ENCODE measurements at regions not wholly inside any gene's neighbourhood (a gene's known extent, or its start where the extent isn't known, plus 50 kb on each side); places are given as distances from the start of the nearest gene placed in this dataset.
"Not testable (repeated sequence)": the region's sequence is repeated elsewhere in the genome, so short reads cannot be mapped to it uniquely, and the experiment has no call there.

GRCh38 chr5:3466392-3466791, 129.2 kb upstream of the IRX1 start:
- ChIA-PET POLR2A (no interaction called here), CTCF (no interaction called here)
- Mint-ChIP-seq H3K27ac (no peak overlapping the region), H3K4me1 (no peaks in the 10 kb centered on the region), H3K27me3 (no peaks in the 10 kb centered on the region), H3K36me3 (ENCODE audit: low read depth) (no peaks in the 10 kb centered on the region), H3K4me3 (no peak overlapping the region), H3K9me3 (ENCODE audit: low read depth) (peaks cover 5% of the 10 kb centered on the region)
- intact Hi-C loops (cut with DNase I, micrococcal nuclease): no loop called here
- DNase-seq: no peak
- ATAC-seq: no peak

- peaks cover 2% of the 10 kb centered on the region for H3K27me3 Mint-ChIP-seq
Measured at GRCh38 chr5:3460416-3460815, 135.2 kb upstream of the IRX1 start.

GRCh38 chr5:3456121-3456681, 139.4 kb upstream of the IRX1 start:
- ATAC-seq (no peak), DNase-seq (no peak)
- Mint-ChIP-seq H3K27ac (no peak overlapping the region), H3K4me1 (no peaks in the 10 kb centered on the region), H3K4me3 (no peak overlapping the region), H3K36me3 (ENCODE audit: low read depth) (no peaks in the 10 kb centered on the region), H3K9me3 (ENCODE audit: low read depth) (no peaks in the 10 kb centered on the region), H3K27me3 (peaks cover 2% of the 10 kb centered on the region)
- ChIA-PET POLR2A (no interaction called here), CTCF (interaction anchor here (0.7 kb wide), 1 partner anchor 322 kb away, joined by 5 read pairs; no protein-coding TSS in a partner anchor)
- intact Hi-C loops (cut with DNase I, micrococcal nuclease): no loop called here

More at GRCh38 chr5:3460416-3460815, 135.2 kb upstream of the IRX1 start:
- Mint-ChIP-seq H3K27ac (no peak overlapping the region), H3K36me3 (ENCODE audit: low read depth) (no peaks in the 10 kb centered on the region), H3K4me3 (no peak overlapping the region), H3K9me3 (ENCODE audit: low read depth) (no peaks in the 10 kb centered on the region), H3K4me1 (no peaks in the 10 kb centered on the region)
- intact Hi-C loops (cut with DNase I, micrococcal nuclease): no loop called here
- ATAC-seq (no peak), DNase-seq (no peak)
- POLR2A ChIA-PET: no interaction called here
- CTCF ChIA-PET: no interaction called here

GRCh38 chr5:3454028-3454427, 141.6 kb upstream of the IRX1 start:
- H3K27ac Mint-ChIP-seq; H3K4me3 Mint-ChIP-seq; CTCF ChIA-PET; H3K4me1 Mint-ChIP-seq; H3K27me3 Mint-ChIP-seq; intact Hi-C loops (cut with DNase I, micrococcal nuclease); DNase-seq; POLR2A ChIA-PET; H3K36me3 Mint-ChIP-seq (ENCODE audit: low read depth); H3K9me3 Mint-ChIP-seq (ENCODE audit: low read depth); ATAC-seq: not testable (repeated sequence)

GRCh38 chr5:3452622-3453021, 143.0 kb upstream of the IRX1 start:
- Mint-ChIP-seq H3K4me3 (no peak overlapping the region), H3K36me3 (ENCODE audit: low read depth) (no peaks in the 10 kb centered on the region), H3K4me1 (no peaks in the 10 kb centered on the region), H3K27me3 (no peaks in the 10 kb centered on the region), H3K27ac (no peak overlapping the region), H3K9me3 (ENCODE audit: low read depth) (no peaks in the 10 kb centered on the region)
- CTCF ChIA-PET: no interaction called here
- DNase-seq (no peak), ATAC-seq (no peak)
- intact Hi-C loops (cut with DNase I, micrococcal nuclease): no loop called here
- POLR2A ChIA-PET: no interaction called here

GRCh38 chr5:3451961-3452360, 143.7 kb upstream of the IRX1 start:
- CTCF ChIA-PET: no interaction called here
- no peak overlapping the region for H3K4me3 Mint-ChIP-seq
- no peaks in the 10 kb centered on the region for H3K4me1 Mint-ChIP-seq
- H3K36me3 Mint-ChIP-seq (ENCODE audit: low read depth): no peaks in the 10 kb centered on the region
- intact Hi-C loops (cut with DNase I, micrococcal nuclease): no loop called here
- DNase-seq (no peak), ATAC-seq (no peak)
- peaks cover 2% of the 10 kb centered on the region for H3K9me3 Mint-ChIP-seq (ENCODE audit: low read depth)
- no peaks in the 10 kb centered on the region for H3K27me3 Mint-ChIP-seq
- POLR2A ChIA-PET: no interaction called here
- no peak overlapping the region for H3K27ac Mint-ChIP-seq

GRCh38 chr5:3449481-3449880, 146.2 kb upstream of the IRX1 start:
- H3K4me1 Mint-ChIP-seq: no peaks in the 10 kb centered on the region
- intact Hi-C loops (cut with DNase I, micrococcal nuclease): no loop called here
- no peak for ATAC-seq
- no peak overlapping the region for H3K27ac Mint-ChIP-seq
- H3K27me3 Mint-ChIP-seq: no peaks in the 10 kb centered on the region
- ChIA-PET POLR2A (no interaction called here), CTCF (no interaction called here)
- DNase-seq: no peak
- H3K4me3 Mint-ChIP-seq: no peak overlapping the region
- peaks cover 4% of the 10 kb centered on the region for H3K9me3 Mint-ChIP-seq (ENCODE audit: low read depth)
- no peaks in the 10 kb centered on the region for H3K36me3 Mint-ChIP-seq (ENCODE audit: low read depth)

GRCh38 chr5:3446410-3446809, 149.2 kb upstream of the IRX1 start:
- ChIA-PET CTCF (no interaction called here), POLR2A (no interaction called here)
- H3K27me3 Mint-ChIP-seq: no peaks in the 10 kb centered on the region
- no peak overlapping the region for H3K4me3 Mint-ChIP-seq
- no peak for ATAC-seq
- no peak for DNase-seq
- intact Hi-C loops (cut with DNase I, micrococcal nuclease): no loop called here
- H3K36me3 Mint-ChIP-seq (ENCODE audit: low read depth): no peaks in the 10 kb centered on the region
- no peak overlapping the region for H3K27ac Mint-ChIP-seq
- H3K4me1 Mint-ChIP-seq: no peaks in the 10 kb centered on the region
- peaks cover 4% of the 10 kb centered on the region for H3K9me3 Mint-ChIP-seq (ENCODE audit: low read depth)

GRCh38 chr5:3445517-3445916, 150.1 kb upstream of the IRX1 start:
- CTCF ChIA-PET; H3K36me3 Mint-ChIP-seq (ENCODE audit: low read depth); H3K27ac Mint-ChIP-seq; DNase-seq; ATAC-seq; H3K4me1 Mint-ChIP-seq; H3K27me3 Mint-ChIP-seq; POLR2A ChIA-PET; H3K9me3 Mint-ChIP-seq (ENCODE audit: low read depth); intact Hi-C loops (cut with DNase I, micrococcal nuclease); H3K4me3 Mint-ChIP-seq: not testable (repeated sequence)

- ChIA-PET POLR2A (no interaction called here), CTCF (no interaction called here)
- H3K9me3 Mint-ChIP-seq (ENCODE audit: low read depth): no peaks in the 10 kb centered on the region
- peaks cover 3% of the 10 kb centered on the region for H3K27me3 Mint-ChIP-seq
- no peaks in the 10 kb centered on the region for H3K4me1 Mint-ChIP-seq
- no peak overlapping the region for H3K4me3 Mint-ChIP-seq
- no peak overlapping the region for H3K27ac Mint-ChIP-seq
- ATAC-seq (no peak), DNase-seq (no peak)
- no peaks in the 10 kb centered on the region for H3K36me3 Mint-ChIP-seq (ENCODE audit: low read depth)
- intact Hi-C loops (cut with DNase I, micrococcal nuclease): no loop called here
Measured at GRCh38 chr5:3432135-3432534, 163.5 kb upstream of the IRX1 start.

GRCh38 chr5:3430691-3431090, 164.9 kb upstream of the IRX1 start:
- DNase-seq: no peak
- Mint-ChIP-seq H3K4me1 (no peaks in the 10 kb centered on the region), H3K9me3 (ENCODE audit: low read depth) (no peaks in the 10 kb centered on the region), H3K27ac (no peak overlapping the region), H3K27me3 (peaks cover 3% of the 10 kb centered on the region), H3K4me3 (no peak overlapping the region), H3K36me3 (ENCODE audit: low read depth) (no peaks in the 10 kb centered on the region)
- POLR2A ChIA-PET: no interaction called here
- CTCF ChIA-PET: no interaction called here
- intact Hi-C loops (cut with DNase I, micrococcal nuclease): no loop called here
- no peak for ATAC-seq

- no peaks in the 10 kb centered on the region for H3K9me3 Mint-ChIP-seq (ENCODE audit: low read depth)
- H3K36me3 Mint-ChIP-seq (ENCODE audit: low read depth): no peaks in the 10 kb centered on the region
- no peak overlapping the region for H3K27ac Mint-ChIP-seq
- peaks cover 3% of the 10 kb centered on the region for H3K27me3 Mint-ChIP-seq
- intact Hi-C loops (cut with DNase I, micrococcal nuclease): no loop called here
- no peaks in the 10 kb centered on the region for H3K4me1 Mint-ChIP-seq
- ATAC-seq: no peak
- no peak overlapping the region for H3K4me3 Mint-ChIP-seq
- DNase-seq: no peak
- POLR2A ChIA-PET: no interaction called here
- CTCF ChIA-PET: no interaction called here
Measured at GRCh38 chr5:3429962-3430361, 165.7 kb upstream of the IRX1 start.

- intact Hi-C loops (cut with DNase I, micrococcal nuclease): no loop called here
- Mint-ChIP-seq H3K9me3 (ENCODE audit: low read depth) (peaks cover 4% of the 10 kb centered on the region), H3K4me3 (no peak overlapping the region), H3K27me3 (peaks cover 3% of the 10 kb centered on the region), H3K4me1 (no peaks in the 10 kb centered on the region), H3K36me3 (ENCODE audit: low read depth) (no peaks in the 10 kb centered on the region), H3K27ac (no peak overlapping the region)
- ATAC-seq (no peak), DNase-seq (no peak)
- ChIA-PET POLR2A (no interaction called here), CTCF (no interaction called here)
Measured at GRCh38 chr5:3428334-3428733, 167.3 kb upstream of the IRX1 start.

Measured in activated CD4-positive, alpha-beta T cell treated with anti-CD3 and anti-CD28 coated beads for 36 hours (primary cell).